Osteoblast (primary cell): ENCODE measurements at regions not wholly inside any gene's neighbourhood (a gene's known extent, or its start where the extent isn't known, plus 50 kb on each side); places are given as distances from the start of the nearest gene placed in this dataset.

Experiments used
- DNase-seq: peaks from one replicate; pipeline ENCODE4 v3.0.0; 2011; ENCODE audit warnings: low spot score, mixed read lengths; ENCODE audit not compliant: insufficient read length; ENCODE audit errors: missing footprints
- H2AFZ ChIP-seq: 2 replicates; pipeline ENCODE4 v1.6.0; 2011; ENCODE audit warnings: mild to moderate bottlenecking, low read length
- H3K27ac ChIP-seq: 2 replicates; pipeline ENCODE4 v1.5.1; 2011; ENCODE audit warnings: mild to moderate bottlenecking, low read depth, low read length, moderate library complexity
- H3K27me3 ChIP-seq: 2 replicates; pipeline ENCODE4 v1.6.0; 2012; ENCODE audit warnings: mild to moderate bottlenecking, control low read depth, inconsistent platforms, low read length, moderate library complexity; ENCODE audit not compliant: insufficient read depth
- H3K36me3 ChIP-seq: 2 replicates; pipeline ENCODE4 v1.5.1; 2011; ENCODE audit warnings: mild to moderate bottlenecking, low read length, control low read depth, moderate library complexity; ENCODE audit not compliant: insufficient read depth
- H3K4me1 ChIP-seq: 2 replicates; pipeline ENCODE4 v1.5.1; 2011; ENCODE audit warnings: mild to moderate bottlenecking, low read length, control low read depth, moderate library complexity; ENCODE audit not compliant: insufficient read depth
- H3K4me2 ChIP-seq: 2 replicates; pipeline ENCODE4 v1.6.0; 2011; ENCODE audit warnings: mild to moderate bottlenecking, low read length; ENCODE audit not compliant: insufficient read depth
- H3K4me3 ChIP-seq: fragments of 200-600 bp; sonication (generic); 3 replicates; pipeline ENCODE4 v1.5.1; 2012; ENCODE audit warnings: mild to moderate bottlenecking, low read length, inconsistent platforms; ENCODE audit not compliant: insufficient read depth
- H3K79me2 ChIP-seq: 2 replicates; pipeline ENCODE4 v1.6.0; 2012; ENCODE audit warnings: mild to moderate bottlenecking, low read length, control low read depth, inconsistent platforms; ENCODE audit not compliant: insufficient read depth
- H3K9me3 ChIP-seq: 2 replicates; pipeline ENCODE4 v1.5.1; 2011; ENCODE audit warnings: low read depth, low read length, control low read depth
- H4K20me1 ChIP-seq: 2 replicates; pipeline ENCODE4 v1.6.0; 2012; ENCODE audit warnings: mild to moderate bottlenecking, low read length, control low read depth; ENCODE audit not compliant: insufficient read depth
- TF ChIP-seq, protein P1 (sequence below): IDR thresholded peaks from 2 replicates; pipeline ENCODE4 v1.5.1; 2011; ENCODE audit warnings: mild to moderate bottlenecking, low read depth, low read length, moderate library complexity; ENCODE audit errors: extremely low read depth

DNA sequence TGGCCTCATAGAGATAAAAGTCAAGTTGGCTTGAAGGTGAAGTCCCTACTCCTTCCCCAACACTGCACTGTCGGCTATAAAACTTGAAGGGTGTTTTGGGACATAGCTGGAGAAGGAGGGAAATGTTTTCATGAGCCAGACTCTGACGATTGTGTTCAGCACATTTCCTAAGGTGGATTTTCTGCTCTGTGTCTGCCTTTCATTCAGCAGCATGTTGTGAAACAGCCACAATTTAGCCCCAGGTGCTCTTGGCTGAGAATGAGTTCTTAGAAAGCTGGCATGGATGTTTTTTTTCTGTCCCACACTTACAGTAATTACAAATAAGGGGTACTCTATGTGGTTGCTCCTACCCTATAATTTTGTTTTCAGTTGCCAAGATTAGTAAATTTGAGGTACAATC is 492.4 kb downstream of the MCTP2 start:
- Histone ChIP-seq H3K4me3 (no peak overlapping the region), H3K27ac (no peak overlapping the region), H3K9me3 (peaks cover 4% of the 10 kb centered on the region), H3K4me2 (no peak overlapping the region), H2AFZ (no peak overlapping the region), H3K79me2 (no peaks in the 10 kb centered on the region), H3K4me1 (no peaks in the 10 kb centered on the region), H4K20me1 (no peaks in the 10 kb centered on the region), H3K27me3 (no peaks in the 10 kb centered on the region), H3K36me3 (no peaks in the 10 kb centered on the region)
- DNase-seq, result no peak
- TF ChIP-seq, protein P1, sequence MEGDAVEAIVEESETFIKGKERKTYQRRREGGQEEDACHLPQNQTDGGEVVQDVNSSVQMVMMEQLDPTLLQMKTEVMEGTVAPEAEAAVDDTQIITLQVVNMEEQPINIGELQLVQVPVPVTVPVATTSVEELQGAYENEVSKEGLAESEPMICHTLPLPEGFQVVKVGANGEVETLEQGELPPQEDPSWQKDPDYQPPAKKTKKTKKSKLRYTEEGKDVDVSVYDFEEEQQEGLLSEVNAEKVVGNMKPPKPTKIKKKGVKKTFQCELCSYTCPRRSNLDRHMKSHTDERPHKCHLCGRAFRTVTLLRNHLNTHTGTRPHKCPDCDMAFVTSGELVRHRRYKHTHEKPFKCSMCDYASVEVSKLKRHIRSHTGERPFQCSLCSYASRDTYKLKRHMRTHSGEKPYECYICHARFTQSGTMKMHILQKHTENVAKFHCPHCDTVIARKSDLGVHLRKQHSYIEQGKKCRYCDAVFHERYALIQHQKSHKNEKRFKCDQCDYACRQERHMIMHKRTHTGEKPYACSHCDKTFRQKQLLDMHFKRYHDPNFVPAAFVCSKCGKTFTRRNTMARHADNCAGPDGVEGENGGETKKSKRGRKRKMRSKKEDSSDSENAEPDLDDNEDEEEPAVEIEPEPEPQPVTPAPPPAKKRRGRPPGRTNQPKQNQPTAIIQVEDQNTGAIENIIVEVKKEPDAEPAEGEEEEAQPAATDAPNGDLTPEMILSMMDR, result no peak

DNA sequence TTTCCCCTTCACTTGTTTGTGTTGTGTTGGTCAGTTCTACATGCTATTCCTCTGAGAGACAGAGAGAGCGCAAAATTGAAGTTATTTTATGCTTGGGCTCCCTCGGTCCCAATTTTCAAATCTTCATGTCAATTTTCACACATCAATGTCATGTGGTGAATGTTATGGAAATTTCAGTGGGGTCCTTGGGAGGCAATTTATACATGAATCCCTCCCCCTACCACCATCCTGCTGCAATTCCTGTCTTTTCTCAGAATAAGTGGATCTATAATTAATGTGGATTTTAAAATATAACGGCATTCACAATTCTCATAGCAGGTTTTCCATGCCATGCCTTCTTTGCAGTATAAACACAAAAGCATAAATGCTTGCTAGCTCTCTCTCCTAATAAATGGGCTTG is 499.9 kb downstream of the MCTP2 start:
- Histone ChIP-seq H3K79me2 (no peaks in the 10 kb centered on the region), H4K20me1 (no peaks in the 10 kb centered on the region), H3K4me3 (no peak overlapping the region), H3K4me1 (no peaks in the 10 kb centered on the region), H2AFZ (no peak overlapping the region), H3K27me3 (no peaks in the 10 kb centered on the region), H3K9me3 (no peaks in the 10 kb centered on the region), H3K27ac (no peak overlapping the region), H3K36me3 (no peaks in the 10 kb centered on the region), H3K4me2 (no peak overlapping the region)
- TF ChIP-seq, protein P1, result no peak
- no peak for DNase-seq

DNA sequence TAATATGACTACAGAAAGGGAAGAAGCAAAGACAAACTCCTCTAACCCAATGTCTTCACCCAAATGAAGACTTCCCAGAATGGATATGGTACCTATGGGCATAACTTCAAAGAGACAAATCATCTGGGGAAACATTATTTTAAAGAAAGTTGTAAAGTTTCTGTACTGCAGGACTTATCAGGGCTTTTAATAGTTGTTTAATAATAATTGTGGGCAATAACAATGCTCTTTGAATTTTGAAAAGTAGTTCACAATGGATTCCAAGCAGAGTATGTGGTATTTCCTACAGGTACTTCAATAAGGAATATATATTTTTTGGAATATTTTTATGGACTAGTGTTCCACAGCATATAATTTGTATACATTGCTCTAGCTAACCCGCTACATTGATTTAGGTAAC is 503.1 kb downstream of the MCTP2 start:
- TF ChIP-seq, protein P1, result no peak
- no peaks in the 10 kb centered on the region for H3K79me2 ChIP-seq
- no peak overlapping the region for H2AFZ ChIP-seq
- no peaks in the 10 kb centered on the region for H4K20me1 ChIP-seq
- H3K27me3 ChIP-seq, result no peaks in the 10 kb centered on the region
- H3K4me1 ChIP-seq, result no peaks in the 10 kb centered on the region
- H3K27ac ChIP-seq, result no peak overlapping the region
- no peaks in the 10 kb centered on the region for H3K36me3 ChIP-seq
- no peak overlapping the region for H3K4me3 ChIP-seq
- no peaks in the 10 kb centered on the region for H3K9me3 ChIP-seq
- DNase-seq, result no peak
- H3K4me2 ChIP-seq, result no peak overlapping the region

DNA sequence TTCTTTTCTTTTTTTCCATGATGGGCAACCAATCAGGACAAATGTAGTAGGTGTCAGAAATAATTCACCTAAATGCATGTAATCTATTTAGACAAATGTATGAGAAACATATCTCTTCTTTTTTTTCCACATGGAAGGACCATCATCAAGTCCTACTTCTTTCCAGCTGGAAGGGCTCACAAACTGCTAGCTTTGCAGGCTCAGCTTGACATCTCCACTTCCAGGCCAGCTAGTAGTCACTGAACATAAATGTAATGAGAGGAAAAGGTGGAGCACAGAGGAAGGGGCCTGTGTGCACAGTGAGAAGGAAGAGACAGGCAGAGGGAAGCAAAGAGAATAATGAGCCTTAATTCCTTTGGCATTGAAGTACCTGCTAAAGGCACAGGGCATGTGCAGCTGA is 504.9 kb downstream of the MCTP2 start:
- Histone ChIP-seq H3K27ac (no peak overlapping the region), H3K9me3 (no peaks in the 10 kb centered on the region), H3K4me2 (no peak overlapping the region), H3K79me2 (no peaks in the 10 kb centered on the region), H3K36me3 (no peaks in the 10 kb centered on the region), H3K27me3 (no peaks in the 10 kb centered on the region), H3K4me3 (no peak overlapping the region), H4K20me1 (no peaks in the 10 kb centered on the region), H3K4me1 (no peaks in the 10 kb centered on the region), H2AFZ (no peak overlapping the region)
- DNase-seq, result no peak
- TF ChIP-seq, protein P1, result no peak
